ENCODE measurements at regions not wholly inside any gene's neighbourhood (a gene's known extent, or its start where the extent isn't known, plus 50 kb on each side); places are given as distances from the start of the nearest gene placed in this dataset.

GRCh38 chr9:105117234-105117633 is 127.2 kb upstream of the SLC44A1 start:
- Mint-ChIP-seq H3K27ac (no peak overlapping the region), H3K27me3 (ENCODE audit: insufficient read depth) (no peaks in the 10 kb centered on the region), H3K9me3 (peaks cover 16% of the 10 kb centered on the region), H3K36me3 (ENCODE audit: low read depth) (peaks cover 3% of the 10 kb centered on the region), H3K4me3 (no peak overlapping the region), H3K4me1 (peaks cover 29% of the 10 kb centered on the region)
- whole genome bisulfite sequencing, 2 experiments (ENCODE audit: insufficient coverage in 1 of 2, insufficient read length in 1 of 2) = 80 to 92% methylated on average over 1 to 2 of the region's 2 CpGs
- H3K4me3 ChIP-seq (ENCODE audit: low read length) = no peak overlapping the region
- peaks cover 20% of the 10 kb centered on the region for H3K9me3 ChIP-seq (ENCODE audit: control insufficient read depth, low read length)
- H3K36me3 ChIP-seq (ENCODE audit: control insufficient read depth, insufficient read depth, low read length) = no peaks in the 10 kb centered on the region
- peaks cover 18% of the 10 kb centered on the region for H3K4me1 ChIP-seq (ENCODE audit: control insufficient read depth, insufficient read depth, low read length)
- no peak overlapping the region for H3K27ac ChIP-seq (ENCODE audit: low read depth, low read length)
- H3K9ac ChIP-seq (ENCODE audit: extremely low read depth, low read length, poor library complexity, severe bottlenecking) = no peak overlapping the region
- DNase-seq = peak; percentile 51
- no peaks in the 10 kb centered on the region for H3K27me3 ChIP-seq (ENCODE audit: control insufficient read depth, insufficient read depth, low read length, poor library complexity, severe bottlenecking)
- TF ChIP-seq CTCF (conservative IDR thresholded peaks at IDR 0.05) = no peak

- Histone ChIP-seq H3K4me3 (ENCODE audit: low read length) (no peak overlapping the region), H3K27ac (ENCODE audit: low read depth, low read length) (peak overlapping the region; percentile 64), H3K9me3 (ENCODE audit: control insufficient read depth, low read length) (peaks cover 20% of the 10 kb centered on the region), H3K27me3 (ENCODE audit: control insufficient read depth, insufficient read depth, low read length, poor library complexity, severe bottlenecking) (no peaks in the 10 kb centered on the region), H3K4me1 (ENCODE audit: control insufficient read depth, insufficient read depth, low read length) (peaks cover 18% of the 10 kb centered on the region), H3K9ac (ENCODE audit: extremely low read depth, low read length, poor library complexity, severe bottlenecking) (no peak overlapping the region), H3K36me3 (ENCODE audit: control insufficient read depth, insufficient read depth, low read length) (no peaks in the 10 kb centered on the region)
- Mint-ChIP-seq H3K27ac (no peak overlapping the region), H3K9me3 (peaks cover 16% of the 10 kb centered on the region), H3K4me3 (no peak overlapping the region), H3K36me3 (ENCODE audit: low read depth) (peaks cover 3% of the 10 kb centered on the region), H3K27me3 (ENCODE audit: insufficient read depth) (no peaks in the 10 kb centered on the region), H3K4me1 (peaks cover 29% of the 10 kb centered on the region)
- no peak for DNase-seq
- no peak for TF ChIP-seq CTCF (conservative IDR thresholded peaks at IDR 0.05)
- 85 to 100% methylated on average over 2 to 5 of the region's 5 CpGs for WGBS, 2 experiments (ENCODE audit: insufficient coverage in 1 of 2, insufficient read length in 1 of 2)
These were observed 125.8 kb upstream of the SLC44A1 start for GRCh38 chr9:105118636-105119035.

- 82 to 83% methylated on average over 2 to 6 of the region's 6 CpGs for WGBS, 2 experiments (ENCODE audit: insufficient coverage in 1 of 2, insufficient read length in 1 of 2)
- no peak for TF ChIP-seq CTCF (conservative IDR thresholded peaks at IDR 0.05)
- Mint-ChIP-seq H3K36me3 (ENCODE audit: low read depth) (peaks cover 3% of the 10 kb centered on the region), H3K4me1 (peaks cover 24% of the 10 kb centered on the region), H3K9me3 (peaks cover 16% of the 10 kb centered on the region), H3K4me3 (no peak overlapping the region), H3K27ac (no peak overlapping the region), H3K27me3 (ENCODE audit: insufficient read depth) (no peaks in the 10 kb centered on the region)
- peaks cover 13% of the 10 kb centered on the region for H3K4me1 ChIP-seq (ENCODE audit: control insufficient read depth, insufficient read depth, low read length)
- H3K27ac ChIP-seq (ENCODE audit: low read depth, low read length) = peak overlapping the region; percentile 64
- no peak for DNase-seq
- no peak overlapping the region for H3K4me3 ChIP-seq (ENCODE audit: low read length)
- peaks cover 20% of the 10 kb centered on the region for H3K9me3 ChIP-seq (ENCODE audit: control insufficient read depth, low read length)
- no peak overlapping the region for H3K9ac ChIP-seq (ENCODE audit: extremely low read depth, low read length, poor library complexity, severe bottlenecking)
- H3K36me3 ChIP-seq (ENCODE audit: control insufficient read depth, insufficient read depth, low read length) = no peaks in the 10 kb centered on the region
- H3K27me3 ChIP-seq (ENCODE audit: control insufficient read depth, insufficient read depth, low read length, poor library complexity, severe bottlenecking) = no peaks in the 10 kb centered on the region
These were observed 125.3 kb upstream of the SLC44A1 start for GRCh38 chr9:105119156-105119555.

Measured in endodermal cell (in vitro differentiated cells).